Brain microvascular endothelial cell (primary cell): ENCODE measurements at regions not wholly inside any gene's neighbourhood (a gene's known extent, or its start where the extent isn't known, plus 50 kb on each side); places are given as distances from the start of the nearest gene placed in this dataset.

ENCODE experiments used
- DNase-seq: peaks from one replicate; pipeline ENCODE4 v3.0.0-alpha.2; 2020
- H3K27ac ChIP-seq: fragments of 250-450 bp; sonication (Bioruptor Pico); 2 replicates; pipeline ENCODE4 v1.5.1; 2020; ENCODE audit warnings: mild to moderate bottlenecking, moderate library complexity
- H3K27me3 ChIP-seq: fragments of 250-450 bp; sonication (Bioruptor Pico); replicated peaks from 2 replicates; pipeline ENCODE4 v1.5.1; 2020; ENCODE audit warnings: mild to moderate bottlenecking
- H3K36me3 ChIP-seq: fragments of 250-450 bp; sonication (Bioruptor Pico); replicated peaks from 2 replicates; pipeline ENCODE4 v1.5.1; 2020; ENCODE audit warnings: mild to moderate bottlenecking
- H3K4me3 ChIP-seq: 2 replicates; pipeline ENCODE4 v1.5.1; 2011; ENCODE audit warnings: low read depth, mild to moderate bottlenecking, control low read depth, low read length, moderate library complexity
- CTCF ChIP-seq: IDR thresholded peaks from 2 replicates; pipeline ENCODE4 v1.5.1; 2011; ENCODE audit warnings: low read depth, mild to moderate bottlenecking, moderate library complexity, low read length, control low read depth, inconsistent platforms; ENCODE audit errors: missing control alignments
- in situ Hi-C: cut with HindIII; loops from 2 replicates; pipeline ENCODE4 v1.10.0; 2017; ENCODE audit warnings: low sequenced_read_pairs, low pct_ligation_motif_present

DNA sequence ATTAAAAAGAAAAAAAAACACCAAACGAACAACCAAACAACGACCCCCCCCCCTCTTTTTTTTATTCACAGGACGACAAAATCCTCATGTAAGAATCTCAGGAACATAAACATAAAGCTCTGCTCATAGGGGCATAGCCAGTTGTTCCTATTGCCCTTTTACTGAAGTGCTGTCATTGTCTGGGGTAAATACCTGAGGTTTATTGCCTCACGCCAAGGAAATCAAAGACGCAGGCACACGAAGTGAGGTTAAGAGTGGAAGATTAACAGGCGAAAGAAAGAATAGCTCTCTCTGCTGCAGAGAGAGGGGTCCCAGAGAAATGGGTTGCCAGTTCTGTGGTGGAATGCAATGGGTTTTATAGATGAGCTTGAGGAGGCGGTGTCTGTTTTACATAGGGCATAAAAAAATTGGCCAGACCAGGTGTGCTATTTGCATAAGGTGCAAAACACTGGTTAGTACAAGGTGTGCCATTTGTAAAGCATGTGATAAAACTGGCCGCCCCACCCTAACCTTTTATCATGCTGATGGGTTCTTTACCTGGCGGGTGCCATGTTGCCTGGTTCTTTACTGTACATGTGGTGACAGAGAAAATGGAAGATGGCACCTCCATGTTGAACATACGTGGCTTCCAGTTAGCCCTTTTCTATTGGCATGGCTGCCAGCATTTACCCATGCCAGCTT, 257.6 kb upstream of the ZPLD1 start:
- DNase-seq: no peak
- TF ChIP-seq CTCF: no peak
- no peak overlapping the region for H3K4me3 ChIP-seq
- no peaks in the 10 kb centered on the region for H3K27me3 ChIP-seq
- H3K27ac ChIP-seq: no peak overlapping the region
- in situ Hi-C loops: no loop called here
- H3K36me3 ChIP-seq: no peaks in the 10 kb centered on the region

- no peaks in the 10 kb centered on the region for H3K27me3 ChIP-seq
- H3K36me3 ChIP-seq: no peaks in the 10 kb centered on the region
- no peak overlapping the region for H3K4me3 ChIP-seq
- no peak for TF ChIP-seq CTCF
- no peak for DNase-seq
- in situ Hi-C loops: no loop called here
- H3K27ac ChIP-seq: peak overlapping the region; percentile 95
Measured at GRCh38 chr3:102178817-102179216, 256.0 kb upstream of the ZPLD1 start.

DNA sequence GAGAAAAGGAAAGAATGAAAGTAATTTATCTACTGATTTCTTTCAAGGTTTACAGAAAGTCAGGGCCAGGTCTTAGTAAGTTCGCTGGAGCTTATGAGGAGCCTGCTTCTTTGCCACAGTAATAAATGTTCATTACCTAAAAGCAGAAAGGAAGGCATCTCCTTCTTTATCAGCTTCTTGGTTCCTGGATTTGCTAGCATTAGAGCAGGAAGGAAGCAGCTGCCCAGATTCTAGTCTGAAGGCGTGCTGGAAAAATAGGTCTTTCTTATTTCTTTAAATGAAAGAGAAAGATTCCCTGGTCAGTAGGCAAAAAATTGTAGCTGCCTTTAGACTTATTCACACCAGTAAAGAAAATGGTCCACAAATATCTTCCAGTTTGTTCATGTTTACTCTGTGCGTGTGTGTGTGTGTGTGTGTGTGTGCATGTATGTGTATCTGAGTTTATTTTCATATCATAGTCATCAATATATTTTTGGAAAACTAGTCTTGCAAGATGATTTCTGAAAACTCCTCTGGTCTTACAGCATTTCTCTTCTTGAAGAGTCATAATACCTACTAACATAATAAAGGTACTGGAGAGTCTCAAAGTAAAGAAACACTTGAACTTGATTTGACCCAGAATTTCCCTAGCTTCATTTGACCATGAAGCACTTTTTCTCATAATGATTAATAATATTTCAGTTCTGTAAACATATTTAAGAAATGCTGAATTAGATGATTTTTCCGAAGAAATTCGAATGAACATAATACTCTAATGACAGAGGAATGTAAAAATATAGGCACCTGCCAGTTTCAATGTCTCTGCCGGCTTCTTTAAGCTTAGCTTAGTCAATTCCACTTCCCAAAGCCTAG, 255.3 kb upstream of the ZPLD1 start:
- peak; percentile 62 for DNase-seq
- Histone ChIP-seq H3K27me3 (no peaks in the 10 kb centered on the region), H3K27ac (peak overlapping the region; percentile 95), H3K36me3 (no peaks in the 10 kb centered on the region), H3K4me3 (no peak overlapping the region)
- no peak for TF ChIP-seq CTCF
- in situ Hi-C loops: no loop called here

- no peak overlapping the region for H3K4me3 ChIP-seq
- H3K27ac ChIP-seq: peak overlapping the region; percentile 95
- H3K27me3 ChIP-seq: no peaks in the 10 kb centered on the region
- no peaks in the 10 kb centered on the region for H3K36me3 ChIP-seq
- no peak for TF ChIP-seq CTCF
- in situ Hi-C loops: no loop called here
- peak; percentile 86 for DNase-seq
Measured at GRCh38 chr3:102180280-102180931, 254.4 kb upstream of the ZPLD1 start.

DNA sequence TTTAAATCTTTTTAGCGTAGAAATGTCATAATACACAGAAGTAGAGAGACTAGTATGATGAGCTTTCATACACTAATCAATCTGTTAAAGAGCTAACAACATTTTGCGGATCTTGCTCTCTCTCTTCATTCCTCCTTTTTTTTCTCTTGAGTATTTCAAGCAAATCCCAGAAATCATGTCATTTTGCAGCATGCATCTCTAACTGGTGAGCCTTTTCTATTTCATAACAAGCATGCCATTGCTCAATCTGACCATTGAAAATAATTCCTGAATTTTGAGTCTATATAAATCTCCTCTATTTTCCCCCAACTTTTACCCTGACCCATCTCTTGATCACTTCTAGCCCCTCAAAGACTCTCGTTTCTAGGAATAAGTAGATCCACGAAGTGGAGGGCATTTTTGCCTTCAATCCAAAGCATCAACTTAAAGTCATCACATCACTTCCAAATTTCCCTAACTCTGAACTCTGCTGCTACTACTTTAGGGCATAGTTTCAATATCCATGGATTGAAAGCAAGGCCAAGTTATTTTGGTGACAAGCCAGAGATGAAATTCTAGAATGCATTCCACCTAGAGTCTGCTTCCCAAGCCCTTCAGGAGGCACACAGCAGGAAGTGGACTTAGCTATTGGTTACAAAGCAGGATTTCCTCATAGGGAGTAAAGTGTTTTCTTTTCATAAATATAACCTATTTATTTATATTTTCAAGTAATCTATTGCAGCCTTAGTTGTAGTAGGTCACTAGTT, 253.5 kb upstream of the ZPLD1 start:
- H3K27ac ChIP-seq: peak overlapping the region; percentile 95
- no peak for TF ChIP-seq CTCF
- H3K4me3 ChIP-seq: no peak overlapping the region
- no peaks in the 10 kb centered on the region for H3K27me3 ChIP-seq
- H3K36me3 ChIP-seq: no peaks in the 10 kb centered on the region
- DNase-seq: peak; percentile 83
- in situ Hi-C loops: no loop called here
